HepG2 (cell line): ENCODE measurements at regions not wholly inside any gene's neighbourhood (a gene's known extent, or its start where the extent isn't known, plus 50 kb on each side); places are given as distances from the start of the nearest gene placed in this dataset.

Experiments
- BHLHE40 ChIP-seq: IDR thresholded peaks from 2 replicates; pipeline ENCODE4 v1.6.1; 2011; ENCODE audit warnings: low read length, improper control_type of control experiment
- EED ChIP-seq: sonication (generic); formaldehyde crosslinking; IDR thresholded peaks from 2 replicates; pipeline ENCODE4 v1.5.0; 2020; ENCODE audit warnings: mild to moderate bottlenecking, missing genetic modification reagents
- HOXA7 ChIP-seq: sonication (generic); formaldehyde crosslinking; IDR thresholded peaks from 2 replicates; pipeline ENCODE4 v1.8.1; 2022; ENCODE audit warnings: mild to moderate bottlenecking, missing genetic modification reagents, moderate library complexity
- MXI1 ChIP-seq: IDR thresholded peaks from 3 replicates; pipeline ENCODE4 v1.6.1; 2012; ENCODE audit warnings: low read depth, low read length, inconsistent platforms, borderline replicate concordance
- NR2F1 ChIP-seq, 2 experiments: fragments of 450-650 bp in 1 of 2; formaldehyde crosslinking in 1 of 2; IDR thresholded peaks; 2 replicates each; pipeline versions ENCODE4 v1.5.0 to v1.6.1; 2016 to 2020; ENCODE audit warnings: mild to moderate bottlenecking in 1 of 2, missing compliant biosample characterization in 1 of 2, missing genetic modification reagents in 1 of 2, moderate library complexity in 1 of 2
- PPARG ChIP-seq: conservative IDR thresholded peaks from 2 replicates; pipeline ENCODE4 v1.6.1; 2016; ENCODE audit warnings: missing biosample characterization, missing genetic modification reagents
- RAD21 ChIP-seq: fragments of 450-650 bp; formaldehyde crosslinking; IDR thresholded peaks from 2 replicates; pipeline ENCODE4 v1.5.0; 2020; ENCODE audit warnings: mild to moderate bottlenecking
- SCMH1 ChIP-seq: sonication (generic); formaldehyde crosslinking; IDR thresholded peaks from 2 replicates; pipeline ENCODE4 v1.9.0; 2021; ENCODE audit warnings: missing genetic modification reagents, mild to moderate bottlenecking, borderline replicate concordance
- STAG1 ChIP-seq: sonication (generic); formaldehyde crosslinking; IDR thresholded peaks from 2 replicates; pipeline ENCODE4 v1.4.0; 2020; ENCODE audit warnings: missing genetic modification reagents
- ZNF263 ChIP-seq: sonication (generic); formaldehyde crosslinking; IDR thresholded peaks from 2 replicates; pipeline ENCODE4 v1.4.0; 2020; ENCODE audit warnings: missing genetic modification reagents
- ZZZ3 ChIP-seq: sonication (generic); formaldehyde crosslinking; IDR thresholded peaks from 2 replicates; pipeline ENCODE4 v1.4.0; 2020; ENCODE audit warnings: missing genetic modification reagents, mild to moderate bottlenecking, borderline replicate concordance
- TF ChIP-seq, protein P1 (sequence below): sonication (generic); formaldehyde crosslinking; conservative IDR thresholded peaks from 2 replicates; pipeline ENCODE4 v1.4.0; 2020; ENCODE audit warnings: missing genetic modification reagents
- TF ChIP-seq, protein P2 (sequence below): IDR thresholded peaks from 2 replicates; pipeline ENCODE4 v1.6.1; 2012; ENCODE audit warnings: low read depth, low read length, improper control_type of control experiment

GRCh38 chr9:1332156-1332555 is 282.0 kb downstream of the DMRT2 start:
- TF ChIP-seq EED (no peak), RAD21 (CRISPR knock-in tag) (no peak), NR2F1 (CRISPR knock-in tag; IDR thresholded peaks at IDR 0.05) (no peak), ZZZ3 (no peak), ZNF263 (CRISPR knock-in tag) (no peak), SCMH1 (CRISPR knock-in tag) (no peak), MXI1 (no peak), STAG1 (CRISPR knock-in tag) (no peak), PPARG (no peak), BHLHE40 (no peak), HOXA7 (no peak)
- TF ChIP-seq, protein P1, sequence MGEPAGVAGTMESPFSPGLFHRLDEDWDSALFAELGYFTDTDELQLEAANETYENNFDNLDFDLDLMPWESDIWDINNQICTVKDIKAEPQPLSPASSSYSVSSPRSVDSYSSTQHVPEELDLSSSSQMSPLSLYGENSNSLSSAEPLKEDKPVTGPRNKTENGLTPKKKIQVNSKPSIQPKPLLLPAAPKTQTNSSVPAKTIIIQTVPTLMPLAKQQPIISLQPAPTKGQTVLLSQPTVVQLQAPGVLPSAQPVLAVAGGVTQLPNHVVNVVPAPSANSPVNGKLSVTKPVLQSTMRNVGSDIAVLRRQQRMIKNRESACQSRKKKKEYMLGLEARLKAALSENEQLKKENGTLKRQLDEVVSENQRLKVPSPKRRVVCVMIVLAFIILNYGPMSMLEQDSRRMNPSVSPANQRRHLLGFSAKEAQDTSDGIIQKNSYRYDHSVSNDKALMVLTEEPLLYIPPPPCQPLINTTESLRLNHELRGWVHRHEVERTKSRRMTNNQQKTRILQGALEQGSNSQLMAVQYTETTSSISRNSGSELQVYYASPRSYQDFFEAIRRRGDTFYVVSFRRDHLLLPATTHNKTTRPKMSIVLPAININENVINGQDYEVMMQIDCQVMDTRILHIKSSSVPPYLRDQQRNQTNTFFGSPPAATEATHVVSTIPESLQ, result no peak
- TF ChIP-seq, protein P2, sequence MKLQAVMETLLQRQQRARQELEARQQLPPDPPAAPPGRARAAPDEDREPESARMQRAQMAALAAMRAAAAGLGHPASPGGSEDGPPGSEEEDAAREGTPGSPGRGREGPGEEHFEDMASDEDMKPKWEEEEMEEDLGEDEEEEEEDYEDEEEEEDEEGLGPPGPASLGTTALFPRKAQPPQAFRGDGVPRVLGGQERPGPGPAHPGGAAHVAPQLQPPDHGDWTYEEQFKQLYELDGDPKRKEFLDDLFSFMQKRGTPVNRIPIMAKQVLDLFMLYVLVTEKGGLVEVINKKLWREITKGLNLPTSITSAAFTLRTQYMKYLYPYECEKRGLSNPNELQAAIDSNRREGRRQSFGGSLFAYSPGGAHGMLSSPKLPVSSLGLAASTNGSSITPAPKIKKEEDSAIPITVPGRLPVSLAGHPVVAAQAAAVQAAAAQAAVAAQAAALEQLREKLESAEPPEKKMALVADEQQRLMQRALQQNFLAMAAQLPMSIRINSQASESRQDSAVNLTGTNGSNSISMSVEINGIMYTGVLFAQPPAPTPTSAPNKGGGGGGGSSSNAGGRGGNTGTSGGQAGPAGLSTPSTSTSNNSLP, result no peak
